ENCODE measurements at regions not wholly inside any gene's neighbourhood (a gene's known extent, or its start where the extent isn't known, plus 50 kb on each side); places are given as distances from the start of the nearest gene placed in this dataset.

DNA sequence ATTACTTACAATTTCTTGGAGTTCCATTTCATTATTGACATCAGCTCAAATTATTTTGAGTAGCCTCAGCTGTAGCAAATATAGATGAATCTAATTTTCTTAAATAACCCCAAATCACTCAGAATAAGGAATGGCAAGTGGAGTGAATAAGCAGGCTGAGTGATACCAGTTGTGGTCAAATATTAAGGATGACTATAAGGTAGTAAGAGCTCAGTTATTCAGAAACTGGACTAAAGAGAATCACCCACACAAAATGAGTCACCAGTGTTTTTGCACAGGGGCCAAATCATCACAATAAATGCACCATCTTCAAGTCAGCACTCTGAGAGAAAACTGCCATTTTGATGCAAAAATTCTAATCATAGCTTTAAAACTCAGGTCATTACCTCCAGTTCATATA is 128.9 kb upstream of the TARS1 start:
- ATAC-seq (ENCODE audit: low read depth) (peak; percentile 75), DNase-seq (ENCODE audit: low spot score) (no peak)
- Histone ChIP-seq H3K4me3 (ENCODE audit: severe bottlenecking) (no peak overlapping the region), H3K4me1 (ENCODE audit: insufficient read depth, poor library complexity, severe bottlenecking) (peaks cover 47% of the 10 kb centered on the region), H3K9me3 (ENCODE audit: severe bottlenecking) (peaks cover 8% of the 10 kb centered on the region), H3K27me3 (ENCODE audit: insufficient read depth, poor library complexity, severe bottlenecking) (no peaks in the 10 kb centered on the region), H3K27ac (ENCODE audit: poor library complexity, severe bottlenecking) (peak overlapping the region; percentile 98), H3K36me3 (ENCODE audit: low read depth) (peaks cover 7% of the 10 kb centered on the region)
- TF ChIP-seq, protein P1, sequence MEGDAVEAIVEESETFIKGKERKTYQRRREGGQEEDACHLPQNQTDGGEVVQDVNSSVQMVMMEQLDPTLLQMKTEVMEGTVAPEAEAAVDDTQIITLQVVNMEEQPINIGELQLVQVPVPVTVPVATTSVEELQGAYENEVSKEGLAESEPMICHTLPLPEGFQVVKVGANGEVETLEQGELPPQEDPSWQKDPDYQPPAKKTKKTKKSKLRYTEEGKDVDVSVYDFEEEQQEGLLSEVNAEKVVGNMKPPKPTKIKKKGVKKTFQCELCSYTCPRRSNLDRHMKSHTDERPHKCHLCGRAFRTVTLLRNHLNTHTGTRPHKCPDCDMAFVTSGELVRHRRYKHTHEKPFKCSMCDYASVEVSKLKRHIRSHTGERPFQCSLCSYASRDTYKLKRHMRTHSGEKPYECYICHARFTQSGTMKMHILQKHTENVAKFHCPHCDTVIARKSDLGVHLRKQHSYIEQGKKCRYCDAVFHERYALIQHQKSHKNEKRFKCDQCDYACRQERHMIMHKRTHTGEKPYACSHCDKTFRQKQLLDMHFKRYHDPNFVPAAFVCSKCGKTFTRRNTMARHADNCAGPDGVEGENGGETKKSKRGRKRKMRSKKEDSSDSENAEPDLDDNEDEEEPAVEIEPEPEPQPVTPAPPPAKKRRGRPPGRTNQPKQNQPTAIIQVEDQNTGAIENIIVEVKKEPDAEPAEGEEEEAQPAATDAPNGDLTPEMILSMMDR (IDR thresholded peaks at IDR 0.05; ENCODE audit: poor library complexity, severe bottlenecking) = no peak

GRCh38 chr5:33312571-33313549 is 127.9 kb upstream of the TARS1 start:
- ATAC-seq (ENCODE audit: low read depth) (peak; percentile 86), DNase-seq (ENCODE audit: low spot score) (peak; percentile 90)
- TF ChIP-seq, protein P1 (IDR thresholded peaks at IDR 0.05; ENCODE audit: poor library complexity, severe bottlenecking) = no peak

GRCh38 chr5:33315189-33315588 is 125.6 kb upstream of the TARS1 start:
- DNase-seq (ENCODE audit: low spot score) = no peak
- Histone ChIP-seq H3K36me3 (ENCODE audit: low read depth) (peaks cover 7% of the 10 kb centered on the region), H3K27me3 (ENCODE audit: insufficient read depth, poor library complexity, severe bottlenecking) (no peaks in the 10 kb centered on the region), H3K4me3 (ENCODE audit: severe bottlenecking) (no peak overlapping the region), H3K4me1 (ENCODE audit: insufficient read depth, poor library complexity, severe bottlenecking) (peaks cover 53% of the 10 kb centered on the region), H3K27ac (ENCODE audit: poor library complexity, severe bottlenecking) (no peak overlapping the region), H3K9me3 (ENCODE audit: severe bottlenecking) (peaks cover 8% of the 10 kb centered on the region)
- TF ChIP-seq, protein P1 (IDR thresholded peaks at IDR 0.05; ENCODE audit: poor library complexity, severe bottlenecking) = no peak
- ATAC-seq (ENCODE audit: low read depth) = no peak

More at GRCh38 chr5:33312571-33313549, 127.9 kb upstream of the TARS1 start:
- Histone ChIP-seq H3K9me3 (ENCODE audit: severe bottlenecking) (peaks cover 8% of the 10 kb centered on the region), H3K4me1 (ENCODE audit: insufficient read depth, poor library complexity, severe bottlenecking) (peaks cover 55% of the 10 kb centered on the region), H3K36me3 (ENCODE audit: low read depth) (peaks cover 7% of the 10 kb centered on the region), H3K4me3 (ENCODE audit: severe bottlenecking) (no peak overlapping the region), H3K27me3 (ENCODE audit: insufficient read depth, poor library complexity, severe bottlenecking) (no peaks in the 10 kb centered on the region), H3K27ac (ENCODE audit: poor library complexity, severe bottlenecking) (peak overlapping the region; percentile 98)

GRCh38 chr5:33316773-33317172 is 124.0 kb upstream of the TARS1 start:
- no peak for ATAC-seq (ENCODE audit: low read depth)
- TF ChIP-seq, protein P1 (IDR thresholded peaks at IDR 0.05; ENCODE audit: poor library complexity, severe bottlenecking) = no peak
- Histone ChIP-seq H3K27ac (ENCODE audit: poor library complexity, severe bottlenecking) (peak overlapping the region; percentile 52), H3K9me3 (ENCODE audit: severe bottlenecking) (peaks cover 8% of the 10 kb centered on the region), H3K4me1 (ENCODE audit: insufficient read depth, poor library complexity, severe bottlenecking) (peaks cover 53% of the 10 kb centered on the region), H3K36me3 (ENCODE audit: low read depth) (peaks cover 11% of the 10 kb centered on the region), H3K27me3 (ENCODE audit: insufficient read depth, poor library complexity, severe bottlenecking) (no peaks in the 10 kb centered on the region), H3K4me3 (ENCODE audit: severe bottlenecking) (no peak overlapping the region)
- no peak for DNase-seq (ENCODE audit: low spot score)

- Histone ChIP-seq H3K27me3 (ENCODE audit: insufficient read depth, poor library complexity, severe bottlenecking) (no peaks in the 10 kb centered on the region), H3K36me3 (ENCODE audit: low read depth) (peaks cover 10% of the 10 kb centered on the region), H3K4me1 (ENCODE audit: insufficient read depth, poor library complexity, severe bottlenecking) (peaks cover 48% of the 10 kb centered on the region), H3K27ac (ENCODE audit: poor library complexity, severe bottlenecking) (peak overlapping the region; percentile 52), H3K4me3 (ENCODE audit: severe bottlenecking) (no peak overlapping the region), H3K9me3 (ENCODE audit: severe bottlenecking) (peaks cover 7% of the 10 kb centered on the region)
- ATAC-seq (ENCODE audit: low read depth) = no peak; the same call in 2 of the 3 replicates
- TF ChIP-seq, protein P1 (IDR thresholded peaks at IDR 0.05; ENCODE audit: poor library complexity, severe bottlenecking) = no peak
- no peak for DNase-seq (ENCODE audit: low spot score)
These were observed 123.5 kb upstream of the TARS1 start for GRCh38 chr5:33317271-33317670.
